ENCODE measurements at regions not wholly inside any gene's neighbourhood (a gene's known extent, or its start where the extent isn't known, plus 50 kb on each side); places are given as distances from the start of the nearest gene placed in this dataset.

GRCh38 chr13:33999811-34000605 lies 182.1 kb downstream of the RFC3 start:
- no peak overlapping the region for H3K4ac ChIP-seq (ENCODE audit: low read depth, low read length)
- no peaks in the 10 kb centered on the region for H3K27me3 ChIP-seq (ENCODE audit: insufficient read depth, low read length)
- no peak overlapping the region for H3K14ac ChIP-seq (ENCODE audit: low read length)
- no peak overlapping the region for H4K12ac ChIP-seq (ENCODE audit: low read depth, low read length)
- H3K4me3 ChIP-seq (ENCODE audit: low read depth, low read length) = no peak overlapping the region
- H2AFZ ChIP-seq (ENCODE audit: insufficient read depth, low read length, poor library complexity) = no peak overlapping the region
- no peak overlapping the region for H3K4me2 ChIP-seq (ENCODE audit: low read length)
- no peaks in the 10 kb centered on the region for H3K79me2 ChIP-seq (ENCODE audit: control insufficient read depth, insufficient read depth, low read length, poor library complexity)
- no peak overlapping the region for H3K23ac ChIP-seq (ENCODE audit: low read length)
- H2BK12ac ChIP-seq (ENCODE audit: low read length) = no peak overlapping the region
- no peak overlapping the region for H3K27ac ChIP-seq (ENCODE audit: low read depth, low read length)
- DNase-seq = no peak
- no peak overlapping the region for H4K8ac ChIP-seq (ENCODE audit: low read depth, low read length)
- H3K79me1 ChIP-seq (ENCODE audit: low read length) = peaks cover 3% of the 10 kb centered on the region
- H3K9ac ChIP-seq (ENCODE audit: low read length) = no peak overlapping the region
- H3K36me3 ChIP-seq (ENCODE audit: control insufficient read depth in 1 of 2, insufficient read depth in 2 of 2, low read length in 2 of 2) = no peaks in the 10 kb centered on the region
- H3K4me1 ChIP-seq (ENCODE audit: control insufficient read depth in 1 of 2, insufficient read depth in 2 of 2, low read length in 2 of 2) = peaks cover 3% of the 10 kb centered on the region in 2 experiments
- WGBS (ENCODE audit: extremely low coverage, insufficient coverage, insufficient read length) = no CpG with 5 or more reads among the region's 6 CpGs
- no peak overlapping the region for H3K18ac ChIP-seq (ENCODE audit: low read length)
- H2BK5ac ChIP-seq (ENCODE audit: low read depth, low read length, poor library complexity) = no peak overlapping the region
- no peak overlapping the region for H2AK5ac ChIP-seq (ENCODE audit: low read length)
- no peak overlapping the region for H4K91ac ChIP-seq (ENCODE audit: low read depth, low read length)
- no peak overlapping the region for H2BK120ac ChIP-seq (ENCODE audit: insufficient read depth, low read length, poor library complexity)
- H3K9me3 ChIP-seq (ENCODE audit: insufficient read depth, low read depth, low read length) = peaks cover 3% of the 10 kb centered on the region

DNA sequence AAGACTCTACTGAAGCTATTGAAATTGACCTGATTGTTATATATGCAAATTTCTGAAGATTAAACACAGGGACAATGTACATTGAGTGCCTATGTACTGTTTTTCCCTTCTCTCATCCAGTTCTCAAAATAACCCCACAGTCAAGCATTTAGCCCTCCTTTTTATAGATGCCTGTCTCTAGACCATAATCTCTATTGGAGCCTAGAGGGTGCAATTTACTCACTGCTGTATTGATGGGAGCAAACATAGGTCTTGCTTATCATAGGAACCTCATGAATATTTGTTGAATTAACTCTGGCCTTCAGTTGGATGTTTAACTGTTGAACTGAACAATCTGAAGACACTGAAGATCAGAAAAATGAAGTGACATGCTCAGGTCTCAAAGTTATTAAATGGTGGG lies 183.0 kb downstream of the RFC3 start:
- no peak overlapping the region for H3K18ac ChIP-seq (ENCODE audit: low read length)
- no peak overlapping the region for H3K27ac ChIP-seq (ENCODE audit: low read depth, low read length)
- no peak overlapping the region for H2AFZ ChIP-seq (ENCODE audit: insufficient read depth, low read length, poor library complexity)
- H2BK120ac ChIP-seq (ENCODE audit: insufficient read depth, low read length, poor library complexity) = no peak overlapping the region
- H3K23ac ChIP-seq (ENCODE audit: low read length) = no peak overlapping the region
- no peak overlapping the region for H2AK5ac ChIP-seq (ENCODE audit: low read length)
- H4K8ac ChIP-seq (ENCODE audit: low read depth, low read length) = no peak overlapping the region
- H3K79me2 ChIP-seq (ENCODE audit: control insufficient read depth, insufficient read depth, low read length, poor library complexity) = no peaks in the 10 kb centered on the region
- no peak overlapping the region for H3K9ac ChIP-seq (ENCODE audit: low read length)
- H3K14ac ChIP-seq (ENCODE audit: low read length) = no peak overlapping the region
- no peaks in the 10 kb centered on the region for H3K4me1 ChIP-seq (ENCODE audit: control insufficient read depth in 1 of 2, insufficient read depth in 2 of 2, low read length in 2 of 2)
- H4K91ac ChIP-seq (ENCODE audit: low read depth, low read length) = no peak overlapping the region
- H2BK12ac ChIP-seq (ENCODE audit: low read length) = no peak overlapping the region
- H3K79me1 ChIP-seq (ENCODE audit: low read length) = no peaks in the 10 kb centered on the region
- no peak overlapping the region for H3K4ac ChIP-seq (ENCODE audit: low read depth, low read length)
- H3K27me3 ChIP-seq (ENCODE audit: insufficient read depth, low read length) = no peaks in the 10 kb centered on the region
- H3K4me3 ChIP-seq (ENCODE audit: low read depth, low read length) = no peak overlapping the region
- H3K4me2 ChIP-seq (ENCODE audit: low read length) = no peak overlapping the region
- no peak for DNase-seq
- no peak overlapping the region for H4K12ac ChIP-seq (ENCODE audit: low read depth, low read length)
- H3K36me3 ChIP-seq (ENCODE audit: control insufficient read depth in 1 of 2, insufficient read depth in 2 of 2, low read length in 2 of 2) = no peaks in the 10 kb centered on the region
- peaks cover 3% of the 10 kb centered on the region for H3K9me3 ChIP-seq (ENCODE audit: insufficient read depth, low read depth, low read length)
- H2BK5ac ChIP-seq (ENCODE audit: low read depth, low read length, poor library complexity) = no peak overlapping the region

DNA sequence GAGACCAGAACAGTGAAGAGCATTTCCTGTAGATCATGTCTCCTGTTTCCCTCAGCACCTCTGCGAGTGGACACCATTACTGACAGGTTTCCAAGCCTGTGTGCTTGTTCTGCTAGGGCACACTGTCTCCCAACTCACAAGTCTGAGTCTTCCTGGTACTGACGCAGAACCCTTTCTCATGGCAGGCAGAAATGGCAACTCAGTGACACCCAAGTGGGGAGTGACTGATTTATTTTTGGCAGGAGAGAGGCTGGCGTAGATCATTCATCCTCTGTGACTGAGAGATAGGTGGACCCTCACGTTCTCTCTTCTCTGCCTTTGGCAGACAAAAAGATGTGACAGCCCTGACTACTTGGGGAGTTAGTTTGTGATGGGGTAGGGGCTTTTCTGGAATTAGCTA lies 183.4 kb downstream of the RFC3 start:
- Histone ChIP-seq H4K12ac (ENCODE audit: low read depth, low read length) (no peak overlapping the region), H2BK5ac (ENCODE audit: low read depth, low read length, poor library complexity) (no peak overlapping the region), H3K79me2 (ENCODE audit: control insufficient read depth, insufficient read depth, low read length, poor library complexity) (no peaks in the 10 kb centered on the region), H3K4me2 (ENCODE audit: low read length) (no peak overlapping the region), H2AFZ (ENCODE audit: insufficient read depth, low read length, poor library complexity) (no peak overlapping the region), H3K36me3 (ENCODE audit: control insufficient read depth in 1 of 2, insufficient read depth in 2 of 2, low read length in 2 of 2) (no peaks in the 10 kb centered on the region), H3K9me3 (ENCODE audit: insufficient read depth, low read depth, low read length) (peaks cover 3% of the 10 kb centered on the region), H2AK5ac (ENCODE audit: low read length) (no peak overlapping the region), H3K4ac (ENCODE audit: low read depth, low read length) (no peak overlapping the region), H3K4me1 (ENCODE audit: control insufficient read depth in 1 of 2, insufficient read depth in 2 of 2, low read length in 2 of 2) (no peaks in the 10 kb centered on the region), H4K8ac (ENCODE audit: low read depth, low read length) (no peak overlapping the region), H4K91ac (ENCODE audit: low read depth, low read length) (no peak overlapping the region), H3K9ac (ENCODE audit: low read length) (no peak overlapping the region), H3K79me1 (ENCODE audit: low read length) (no peaks in the 10 kb centered on the region), H3K23ac (ENCODE audit: low read length) (no peak overlapping the region), H3K14ac (ENCODE audit: low read length) (no peak overlapping the region), H2BK12ac (ENCODE audit: low read length) (no peak overlapping the region), H3K18ac (ENCODE audit: low read length) (no peak overlapping the region), H3K27me3 (ENCODE audit: insufficient read depth, low read length) (no peaks in the 10 kb centered on the region), H3K27ac (ENCODE audit: low read depth, low read length) (no peak overlapping the region), H3K4me3 (ENCODE audit: low read depth, low read length) (no peak overlapping the region), H2BK120ac (ENCODE audit: insufficient read depth, low read length, poor library complexity) (no peak overlapping the region)
- DNase-seq = no peak
- WGBS (ENCODE audit: extremely low coverage, insufficient coverage, insufficient read length) = no CpG with 5 or more reads among the region's 4 CpGs

DNA sequence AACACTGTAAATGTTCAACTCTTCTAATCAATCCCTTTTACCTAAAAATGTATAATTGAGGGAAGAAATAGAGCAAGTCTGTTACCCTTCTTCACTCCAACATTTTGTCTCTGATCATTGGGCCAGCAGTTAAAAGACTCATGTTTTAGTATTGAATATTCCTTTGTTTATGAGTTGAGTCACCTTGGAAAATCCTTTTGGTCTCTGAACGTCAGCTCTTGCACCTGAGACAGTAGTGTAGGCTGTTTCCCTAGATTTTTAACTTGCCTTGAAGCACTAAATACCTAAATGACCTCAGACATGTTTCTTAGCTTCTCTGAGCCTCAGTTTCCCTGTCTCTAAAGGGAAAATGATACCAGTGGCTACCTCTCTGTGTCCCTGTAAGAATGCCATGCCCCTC lies 184.2 kb downstream of the RFC3 start:
- H3K9ac ChIP-seq (ENCODE audit: low read length) = no peak overlapping the region
- no CpG with 5 or more reads among the region's 1 CpG for WGBS (ENCODE audit: extremely low coverage, insufficient coverage, insufficient read length)

More for the DNA sequence above, 184.2 kb downstream of the RFC3 start:
- Histone ChIP-seq H3K14ac (ENCODE audit: low read length) (no peak overlapping the region), H2BK12ac (ENCODE audit: low read length) (no peak overlapping the region), H3K36me3 (ENCODE audit: control insufficient read depth in 1 of 2, insufficient read depth in 2 of 2, low read length in 2 of 2) (no peaks in the 10 kb centered on the region), H3K4me3 (ENCODE audit: low read depth, low read length) (no peak overlapping the region), H3K79me2 (ENCODE audit: control insufficient read depth, insufficient read depth, low read length, poor library complexity) (no peaks in the 10 kb centered on the region), H4K8ac (ENCODE audit: low read depth, low read length) (no peak overlapping the region), H2AK5ac (ENCODE audit: low read length) (no peak overlapping the region), H4K12ac (ENCODE audit: low read depth, low read length) (no peak overlapping the region), H2AFZ (ENCODE audit: insufficient read depth, low read length, poor library complexity) (no peak overlapping the region), H3K4me2 (ENCODE audit: low read length) (no peak overlapping the region), H3K27ac (ENCODE audit: low read depth, low read length) (no peak overlapping the region), H3K18ac (ENCODE audit: low read length) (no peak overlapping the region), H3K23ac (ENCODE audit: low read length) (no peak overlapping the region), H2BK120ac (ENCODE audit: insufficient read depth, low read length, poor library complexity) (no peak overlapping the region), H4K91ac (ENCODE audit: low read depth, low read length) (no peak overlapping the region), H2BK5ac (ENCODE audit: low read depth, low read length, poor library complexity) (no peak overlapping the region), H3K4me1 (ENCODE audit: control insufficient read depth in 1 of 2, insufficient read depth in 2 of 2, low read length in 2 of 2) (no peaks in the 10 kb centered on the region), H3K9me3 (ENCODE audit: insufficient read depth, low read depth, low read length) (peaks cover 3% of the 10 kb centered on the region), H3K27me3 (ENCODE audit: insufficient read depth, low read length) (no peaks in the 10 kb centered on the region), H3K4ac (ENCODE audit: low read depth, low read length) (no peak overlapping the region), H3K79me1 (ENCODE audit: low read length) (no peaks in the 10 kb centered on the region)
- DNase-seq = no peak

All from trophoblast cell (in vitro differentiated cells and primary cell).